ENCODE measurements at regions not wholly inside any gene's neighbourhood (a gene's known extent, or its start where the extent isn't known, plus 50 kb on each side); places are given as distances from the start of the nearest gene placed in this dataset.

GRCh38 chr4:151930372-151930771 lies 169.6 kb upstream of the GATB start:
- Histone ChIP-seq H3K4me2 (ENCODE audit: low read length) (no peak overlapping the region), H3K27ac (ENCODE audit: low read length) (no peak overlapping the region), H3F3A (ENCODE audit: low read length, unreplicated experiment) (no peaks in the 10 kb centered on the region), H3K9me2 (replicated peaks; ENCODE audit: low read length) (no peaks in the 10 kb centered on the region), H3K9me3 (ENCODE audit: low read length) (no peaks in the 10 kb centered on the region), H3K27me3 (ENCODE audit: low read length) (no peaks in the 10 kb centered on the region), H2AFZ (ENCODE audit: low read length) (no peak overlapping the region), H3K4me1 (ENCODE audit: insufficient read depth, low read length) (no peaks in the 10 kb centered on the region), H3K79me2 (ENCODE audit: low read length) (no peaks in the 10 kb centered on the region), H4K20me1 (ENCODE audit: low read length) (no peaks in the 10 kb centered on the region), H3K9ac (ENCODE audit: low read length) (no peak overlapping the region), H3K36me3 (ENCODE audit: low read depth, low read length) (no peaks in the 10 kb centered on the region), H3K4me3 (ENCODE audit: low read length) (no peak overlapping the region)
- BruUV-seq (replicated peaks) = no TSS peak
- ATAC-seq (no peak), DNase-seq (no peak)
- ChIA-PET CTCF (no interaction called here), POLR2A (ENCODE audit: unreplicated experiment) (no interaction called here)
- intact Hi-C loops (cut with micrococcal nuclease) = no loop called here
- TF ChIP-seq EZH2phosphoT487 (IDR thresholded peaks at IDR 0.05; ENCODE audit: borderline replicate concordance, low read length) (no peak), EZH2 (IDR thresholded peaks at IDR 0.05; ENCODE audit: low read length, unreplicated experiment) (no peak), CTCF (conservative IDR thresholded peaks at IDR 0.05; ENCODE audit: low read depth, low read length) (no peak)

- Histone ChIP-seq H3K9me2 (replicated peaks; ENCODE audit: low read length) (no peaks in the 10 kb centered on the region), H3K9me3 (ENCODE audit: low read length) (no peaks in the 10 kb centered on the region), H3K36me3 (ENCODE audit: low read depth, low read length) (no peaks in the 10 kb centered on the region), H3K4me2 (ENCODE audit: low read length) (no peak overlapping the region), H3K4me1 (ENCODE audit: insufficient read depth, low read length) (no peaks in the 10 kb centered on the region), H3K27ac (ENCODE audit: low read length) (no peak overlapping the region), H2AFZ (ENCODE audit: low read length) (no peak overlapping the region), H3K4me3 (ENCODE audit: low read length) (no peak overlapping the region), H3K9ac (ENCODE audit: low read length) (no peak overlapping the region), H3F3A (ENCODE audit: low read length, unreplicated experiment) (no peaks in the 10 kb centered on the region), H3K79me2 (ENCODE audit: low read length) (no peaks in the 10 kb centered on the region), H3K27me3 (ENCODE audit: low read length) (no peaks in the 10 kb centered on the region), H4K20me1 (ENCODE audit: low read length) (no peaks in the 10 kb centered on the region)
- TF ChIP-seq EZH2phosphoT487 (IDR thresholded peaks at IDR 0.05; ENCODE audit: borderline replicate concordance, low read length) = no peak
- TF ChIP-seq EZH2 (IDR thresholded peaks at IDR 0.05; ENCODE audit: low read length, unreplicated experiment) = no peak
- no peak for TF ChIP-seq CTCF (conservative IDR thresholded peaks at IDR 0.05; ENCODE audit: low read depth, low read length)
- ATAC-seq (no peak), DNase-seq (no peak)
- ChIA-PET POLR2A (ENCODE audit: unreplicated experiment) (no interaction called here), CTCF (no interaction called here)
- intact Hi-C loops (cut with micrococcal nuclease) = loop anchor here (10.0 kb wide), 1 partner anchor 177 kb away; no protein-coding TSS in a partner anchor
- no TSS peak for BruUV-seq (replicated peaks)
Observed at GRCh38 chr4:151928112-151928511, 167.3 kb upstream of the GATB start.

- POLR2A ChIA-PET (ENCODE audit: unreplicated experiment) = no interaction called here
- no peaks in the 10 kb centered on the region for H3K9me3 ChIP-seq (ENCODE audit: low read length)
- no peak for ATAC-seq
Observed at GRCh38 chr4:151922811-151923210, 162.0 kb upstream of the GATB start.

More at GRCh38 chr4:151922811-151923210, 162.0 kb upstream of the GATB start:
- no TSS peak for BruUV-seq (replicated peaks)
- intact Hi-C loops (cut with micrococcal nuclease) = loop anchor here (2.0 to 10.0 kb wide), 3 partner anchors 88 to 182 kb away; no protein-coding TSS in a partner anchor
- Histone ChIP-seq H4K20me1 (ENCODE audit: low read length) (no peaks in the 10 kb centered on the region), H3F3A (ENCODE audit: low read length, unreplicated experiment) (peaks cover 4% of the 10 kb centered on the region), H2AFZ (ENCODE audit: low read length) (no peak overlapping the region), H3K4me1 (ENCODE audit: insufficient read depth, low read length) (peaks cover 25% of the 10 kb centered on the region), H3K4me3 (ENCODE audit: low read length) (no peak overlapping the region), H3K27me3 (ENCODE audit: low read length) (no peaks in the 10 kb centered on the region), H3K27ac (ENCODE audit: low read length) (peak overlapping the region; percentile 96), H3K9ac (ENCODE audit: low read length) (peak overlapping the region; percentile 29; the same call in 1 of the 2 replicates), H3K79me2 (ENCODE audit: low read length) (no peaks in the 10 kb centered on the region), H3K36me3 (ENCODE audit: low read depth, low read length) (no peaks in the 10 kb centered on the region), H3K4me2 (ENCODE audit: low read length) (no peak overlapping the region), H3K9me2 (replicated peaks; ENCODE audit: low read length) (no peaks in the 10 kb centered on the region)
- CTCF ChIA-PET = no interaction called here
- no peak for TF ChIP-seq EZH2phosphoT487 (IDR thresholded peaks at IDR 0.05; ENCODE audit: borderline replicate concordance, low read length)
- no peak for TF ChIP-seq CTCF (conservative IDR thresholded peaks at IDR 0.05; ENCODE audit: low read depth, low read length)
- TF ChIP-seq EZH2 (IDR thresholded peaks at IDR 0.05; ENCODE audit: low read length, unreplicated experiment) = no peak
- DNase-seq = no peak

Data from PC-3 (cell line).